ENCODE measurements at regions not wholly inside any gene's neighbourhood (a gene's known extent, or its start where the extent isn't known, plus 50 kb on each side); places are given as distances from the start of the nearest gene placed in this dataset.
"Not testable (repeated sequence)": the region's sequence is repeated elsewhere in the genome, so short reads cannot be mapped to it uniquely, and the experiment has no call there.

- DNase-seq, result no peak
Measured at GRCh38 chr2:59856391-59856790, 697.1 kb downstream of the BCL11A start.

GRCh38 chr2:59853032-59853431 is 700.4 kb downstream of the BCL11A start:
- DNase-seq, result no peak

- no peak for DNase-seq
Measured at GRCh38 chr2:59851836-59852475, 701.5 kb downstream of the BCL11A start.

- DNase-seq, result no peak
Measured at GRCh38 chr2:59850554-59850953, 702.9 kb downstream of the BCL11A start.

- DNase-seq, result no peak
Measured at GRCh38 chr2:59833941-59834340, 719.5 kb downstream of the BCL11A start.

GRCh38 chr2:59830601-59831000 is 722.9 kb downstream of the BCL11A start:
- no peak for DNase-seq

GRCh38 chr2:59827677-59828076 is 725.8 kb downstream of the BCL11A start:
- no peak for DNase-seq

- DNase-seq, result no peak
Measured at GRCh38 chr2:59826177-59826576, 727.3 kb downstream of the BCL11A start.

- DNase-seq, result no peak
Measured at GRCh38 chr2:59824314-59824713, 729.1 kb downstream of the BCL11A start.

- no peak for DNase-seq
Measured at GRCh38 chr2:59816075-59816474, 737.4 kb downstream of the BCL11A start.

- DNase-seq, result not testable (repeated sequence)
Measured at GRCh38 chr2:59810283-59810682, 743.2 kb downstream of the BCL11A start.

GRCh38 chr2:59806486-59806885 is 747.0 kb downstream of the BCL11A start:
- DNase-seq, result no peak

- DNase-seq, result no peak
Measured at GRCh38 chr2:59804732-59805131, 748.7 kb downstream of the BCL11A start.

- DNase-seq, result no peak
Measured at GRCh38 chr2:59803586-59803985, 749.9 kb downstream of the BCL11A start.

GRCh38 chr2:59798687-59799232 is 754.7 kb downstream of the BCL11A start:
- DNase-seq, result no peak

- no peak for DNase-seq
Measured at GRCh38 chr2:59791004-59791618, 762.3 kb downstream of the BCL11A start.

- no peak for DNase-seq
Measured at GRCh38 chr2:59790186-59791003, 763.1 kb downstream of the BCL11A start.

- DNase-seq, result no peak
Measured at GRCh38 chr2:59789523-59789922, 763.9 kb downstream of the BCL11A start.

GRCh38 chr2:59787095-59787494 is 766.4 kb downstream of the BCL11A start:
- DNase-seq, result no peak

GRCh38 chr2:59786684-59787083 is 766.8 kb downstream of the BCL11A start:
- no peak for DNase-seq

GRCh38 chr2:59779571-59779970 is 773.9 kb downstream of the BCL11A start:
- DNase-seq, result no peak

- no peak for DNase-seq
Measured at GRCh38 chr2:59777120-59777519, 776.3 kb downstream of the BCL11A start.

GRCh38 chr2:59776726-59777008 is 776.8 kb downstream of the BCL11A start:
- DNase-seq, result no peak

- no peak for DNase-seq
Measured at GRCh38 chr2:59774821-59775433, 778.5 kb downstream of the BCL11A start.
